Hepatocyte (in vitro differentiated cells): ENCODE measurements at regions not wholly inside any gene's neighbourhood (a gene's known extent, or its start where the extent isn't known, plus 50 kb on each side); places are given as distances from the start of the nearest gene placed in this dataset.
"Not testable (repeated sequence)": the region's sequence is repeated elsewhere in the genome, so short reads cannot be mapped to it uniquely, and the experiment has no call there.

Experiments used
- DNase-seq: peaks from one replicate; pipeline ENCODE4 v3.0.0-alpha.2; 2016; ENCODE audit warnings: low spot score
- H2AFZ ChIP-seq: fragments of 200-600 bp; sonication (generic); 2 replicates; pipeline ENCODE4 v1.6.0; 2016; ENCODE audit warnings: antibody characterized with exemption, mild to moderate bottlenecking
- H3K27ac ChIP-seq: fragments of 200-600 bp; sonication (generic); 2 replicates; pipeline ENCODE4 v1.5.1; 2016; ENCODE audit warnings: mild to moderate bottlenecking
- H3K27me3 ChIP-seq: fragments of 200-600 bp; sonication (generic); 2 replicates; pipeline ENCODE4 v1.6.1; 2016
- H3K36me3 ChIP-seq: fragments of 200-600 bp; sonication (generic); replicated peaks from 2 replicates; pipeline ENCODE4 v1.5.1; 2016; ENCODE audit warnings: low read depth; ENCODE audit not compliant: insufficient read depth
- H3K4me1 ChIP-seq: fragments of 200-600 bp; sonication (generic); 2 replicates; pipeline ENCODE4 v1.5.1; 2016; ENCODE audit warnings: mild to moderate bottlenecking, moderate library complexity; ENCODE audit not compliant: insufficient read depth
- H3K4me2 ChIP-seq: fragments of 200-600 bp; sonication (generic); 2 replicates; pipeline ENCODE4 v1.6.0; 2016
- H3K4me3 ChIP-seq: fragments of 200-600 bp; sonication (generic); 2 replicates; pipeline ENCODE4 v1.5.1; 2016; ENCODE audit warnings: mild to moderate bottlenecking
- H3K79me2 ChIP-seq: fragments of 200-600 bp; sonication (generic); 2 replicates; pipeline ENCODE4 v1.6.0; 2017; ENCODE audit warnings: mild to moderate bottlenecking
- H3K9me2 ChIP-seq: fragments of 200-600 bp; sonication (generic); replicated peaks from 2 replicates; pipeline ENCODE4 v1.6.0; 2017; ENCODE audit warnings: mild to moderate bottlenecking; ENCODE audit not compliant: insufficient read depth
- H3K9me3 ChIP-seq: fragments of 200-600 bp; sonication (generic); 2 replicates; pipeline ENCODE4 v1.5.1; 2016; ENCODE audit warnings: low read depth, mild to moderate bottlenecking
- H4K20me1 ChIP-seq: fragments of 200-600 bp; sonication (generic); 2 replicates; pipeline ENCODE4 v1.6.0; 2016; ENCODE audit warnings: mild to moderate bottlenecking; ENCODE audit not compliant: insufficient read depth, poor library complexity, severe bottlenecking
- EZH2 ChIP-seq: fragments of 200-600 bp; sonication (generic); IDR thresholded peaks from 2 replicates; pipeline ENCODE4 v1.6.1; 2016; ENCODE audit warnings: antibody characterized with exemption, mild to moderate bottlenecking, borderline replicate concordance
- EZH2phosphoT487 ChIP-seq: fragments of 200-600 bp; sonication (generic); IDR thresholded peaks from one replicate; pipeline ENCODE4 v1.6.1; 2018; ENCODE audit warnings: antibody characterized with exemption, mild to moderate bottlenecking, low read depth, moderate library complexity; ENCODE audit not compliant: unreplicated experiment, severe bottlenecking
- WGBS: methylation state at CpG from one replicate; pipeline ENCODE4 v1.1.6; 2016; ENCODE audit warnings: low lambda C conversion rate; ENCODE audit errors: missing lambda C conversion rate; 5-methylcytosine and 5-hydroxymethylcytosine counted together
- TF ChIP-seq, protein P1 (sequence below): fragments of 200-600 bp; sonication (generic); IDR thresholded peaks from 2 replicates; pipeline ENCODE4 v1.5.1; 2016; ENCODE audit warnings: antibody characterized with exemption, mild to moderate bottlenecking; ENCODE audit not compliant: poor library complexity

GRCh38 chr2:64922482-64923384 is 66.5 kb upstream of the SLC1A4 start:
- no peak for DNase-seq
- H2AFZ ChIP-seq, result no peak overlapping the region
- no peaks in the 10 kb centered on the region for H3K27me3 ChIP-seq
- no peaks in the 10 kb centered on the region for H3K36me3 ChIP-seq
- TF ChIP-seq EZH2, result no peak
- no peak for TF ChIP-seq EZH2phosphoT487
- TF ChIP-seq, protein P1, sequence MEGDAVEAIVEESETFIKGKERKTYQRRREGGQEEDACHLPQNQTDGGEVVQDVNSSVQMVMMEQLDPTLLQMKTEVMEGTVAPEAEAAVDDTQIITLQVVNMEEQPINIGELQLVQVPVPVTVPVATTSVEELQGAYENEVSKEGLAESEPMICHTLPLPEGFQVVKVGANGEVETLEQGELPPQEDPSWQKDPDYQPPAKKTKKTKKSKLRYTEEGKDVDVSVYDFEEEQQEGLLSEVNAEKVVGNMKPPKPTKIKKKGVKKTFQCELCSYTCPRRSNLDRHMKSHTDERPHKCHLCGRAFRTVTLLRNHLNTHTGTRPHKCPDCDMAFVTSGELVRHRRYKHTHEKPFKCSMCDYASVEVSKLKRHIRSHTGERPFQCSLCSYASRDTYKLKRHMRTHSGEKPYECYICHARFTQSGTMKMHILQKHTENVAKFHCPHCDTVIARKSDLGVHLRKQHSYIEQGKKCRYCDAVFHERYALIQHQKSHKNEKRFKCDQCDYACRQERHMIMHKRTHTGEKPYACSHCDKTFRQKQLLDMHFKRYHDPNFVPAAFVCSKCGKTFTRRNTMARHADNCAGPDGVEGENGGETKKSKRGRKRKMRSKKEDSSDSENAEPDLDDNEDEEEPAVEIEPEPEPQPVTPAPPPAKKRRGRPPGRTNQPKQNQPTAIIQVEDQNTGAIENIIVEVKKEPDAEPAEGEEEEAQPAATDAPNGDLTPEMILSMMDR, result no peak
- H3K27ac ChIP-seq, result no peak overlapping the region
- no peak overlapping the region for H3K4me2 ChIP-seq
- no peak overlapping the region for H3K4me3 ChIP-seq
- H3K9me2 ChIP-seq, result no peaks in the 10 kb centered on the region
- H3K9me3 ChIP-seq, result no peaks in the 10 kb centered on the region
- 81% methylated on average over 14 of the region's 14 CpGs for WGBS
- no peaks in the 10 kb centered on the region for H3K4me1 ChIP-seq
- H4K20me1 ChIP-seq, result no peaks in the 10 kb centered on the region
- no peaks in the 10 kb centered on the region for H3K79me2 ChIP-seq

DNA sequence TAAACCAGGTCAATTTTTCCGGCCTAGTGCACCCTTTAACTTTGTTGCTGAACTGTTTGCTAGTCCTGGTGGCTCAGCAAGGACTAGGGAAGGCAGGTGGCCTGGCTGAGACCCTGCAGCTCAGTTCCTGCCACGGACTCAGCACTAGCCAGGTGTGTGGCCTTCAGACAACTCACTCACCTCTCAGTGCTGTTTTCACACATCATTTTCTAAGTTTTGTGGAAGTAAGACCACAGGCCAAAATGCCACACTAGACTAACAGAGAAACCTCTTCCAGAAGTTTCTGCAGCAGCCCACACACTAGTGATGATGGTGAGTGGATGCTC is 65.9 kb upstream of the SLC1A4 start:
- H2AFZ ChIP-seq, result no peak overlapping the region
- DNase-seq, result no peak
- H3K4me3 ChIP-seq, result no peak overlapping the region
- H4K20me1 ChIP-seq, result no peaks in the 10 kb centered on the region
- H3K36me3 ChIP-seq, result no peaks in the 10 kb centered on the region
- no peaks in the 10 kb centered on the region for H3K27me3 ChIP-seq
- no peak overlapping the region for H3K4me2 ChIP-seq
- H3K27ac ChIP-seq, result no peak overlapping the region
- H3K4me1 ChIP-seq, result no peaks in the 10 kb centered on the region
- no peaks in the 10 kb centered on the region for H3K9me3 ChIP-seq
- H3K79me2 ChIP-seq, result no peaks in the 10 kb centered on the region
- no peaks in the 10 kb centered on the region for H3K9me2 ChIP-seq
- TF ChIP-seq, protein P1, result no peak
- TF ChIP-seq EZH2phosphoT487 (no peak), EZH2 (no peak)
- WGBS, result 86% methylated on average over 2 of the region's 2 CpGs

GRCh38 chr2:64924170-64924934 is 64.8 kb upstream of the SLC1A4 start:
- no peak overlapping the region for H3K4me2 ChIP-seq
- H3K9me2 ChIP-seq, result no peaks in the 10 kb centered on the region
- TF ChIP-seq EZH2phosphoT487 (no peak), EZH2 (no peak)
- TF ChIP-seq, protein P1, result no peak
- no peak overlapping the region for H3K27ac ChIP-seq
- no peak overlapping the region for H3K4me3 ChIP-seq
- WGBS, result 92% methylated on average over 6 of the region's 6 CpGs
- H4K20me1 ChIP-seq, result no peaks in the 10 kb centered on the region
- H3K4me1 ChIP-seq, result no peaks in the 10 kb centered on the region
- H2AFZ ChIP-seq, result no peak overlapping the region
- no peaks in the 10 kb centered on the region for H3K79me2 ChIP-seq
- no peaks in the 10 kb centered on the region for H3K36me3 ChIP-seq
- DNase-seq, result no peak
- H3K27me3 ChIP-seq, result no peaks in the 10 kb centered on the region
- H3K9me3 ChIP-seq, result no peaks in the 10 kb centered on the region

GRCh38 chr2:64925930-64926722 is 63.1 kb upstream of the SLC1A4 start:
- H3K79me2 ChIP-seq, H3K27me3 ChIP-seq, H3K4me1 ChIP-seq, DNase-seq, H3K36me3 ChIP-seq, H3K27ac ChIP-seq, H3K4me2 ChIP-seq, H4K20me1 ChIP-seq, H3K9me2 ChIP-seq, H3K4me3 ChIP-seq, H2AFZ ChIP-seq, H3K9me3 ChIP-seq: not testable (repeated sequence)
- 85% methylated on average over 2 of the region's 2 CpGs for WGBS
